Mesendoderm (in vitro differentiated cells): ENCODE measurements at regions not wholly inside any gene's neighbourhood (a gene's known extent, or its start where the extent isn't known, plus 50 kb on each side); places are given as distances from the start of the nearest gene placed in this dataset.
A peak's percentile ranks its signal among the peaks of the same experiment; 100 is the strongest.

Source experiments
- DNase-seq: peaks from one replicate; pipeline ENCODE4 v3.0.0; 2013
- H2AK5ac ChIP-seq: 2 replicates; pipeline ENCODE4 v1.6.1; 2013; ENCODE audit warnings: low read length, inconsistent platforms
- H2BK120ac ChIP-seq: 2 replicates; pipeline ENCODE4 v1.6.1; 2013; ENCODE audit warnings: low read depth, mild to moderate bottlenecking, low read length, moderate library complexity, mixed read lengths
- H2BK15ac ChIP-seq: replicated peaks from 2 replicates; pipeline ENCODE4 v1.6.1; 2013; ENCODE audit warnings: low read depth, mild to moderate bottlenecking, moderate library complexity
- H2BK5ac ChIP-seq: 2 replicates; pipeline ENCODE4 v1.6.1; 2013; ENCODE audit warnings: low read length, inconsistent platforms
- H3K18ac ChIP-seq: 2 replicates; pipeline ENCODE4 v1.6.1; 2013; ENCODE audit warnings: mild to moderate bottlenecking, low read length, mixed read lengths
- H3K23ac ChIP-seq: one replicate; pipeline ENCODE4 v1.6.1; 2013; ENCODE audit warnings: low read length
- H3K27ac ChIP-seq: 2 replicates; pipeline ENCODE4 v1.5.1; 2013; ENCODE audit warnings: low read depth, mild to moderate bottlenecking, inconsistent platforms, low read length, moderate library complexity
- H3K27me3 ChIP-seq: 2 replicates; pipeline ENCODE4 v1.6.1; 2013; ENCODE audit warnings: low read length, control low read depth, mild to moderate bottlenecking, inconsistent platforms; ENCODE audit not compliant: insufficient read depth, poor library complexity
- H3K36me3 ChIP-seq: 2 replicates; pipeline ENCODE4 v1.6.1; 2013; ENCODE audit warnings: low read length, inconsistent platforms; ENCODE audit not compliant: control insufficient read depth, insufficient read depth
- H3K4ac ChIP-seq: one replicate; pipeline ENCODE4 v1.6.1; 2013; ENCODE audit warnings: low read depth, mild to moderate bottlenecking, low read length, moderate library complexity
- H3K4me1 ChIP-seq: 2 replicates; pipeline ENCODE4 v1.6.1; 2013; ENCODE audit warnings: low read depth, low read length, inconsistent platforms; ENCODE audit not compliant: control insufficient read depth
- H3K4me2 ChIP-seq: 2 replicates; pipeline ENCODE4 v1.6.1; 2013; ENCODE audit warnings: low read length
- H3K4me3 ChIP-seq: 2 replicates; pipeline ENCODE4 v1.5.1; 2013; ENCODE audit warnings: mild to moderate bottlenecking, low read length
- H3K56ac ChIP-seq: one replicate; pipeline ENCODE4 v1.6.1; 2013; ENCODE audit warnings: low read length
- H3K79me1 ChIP-seq: 2 replicates; pipeline ENCODE4 v1.6.1; 2013; ENCODE audit warnings: low read length, inconsistent platforms
- H3K79me2 ChIP-seq: 2 replicates; pipeline ENCODE4 v1.6.1; 2013; ENCODE audit warnings: mild to moderate bottlenecking, low read length; ENCODE audit not compliant: control insufficient read depth, insufficient read depth
- H3K9ac ChIP-seq: 2 replicates; pipeline ENCODE4 v1.6.1; 2013; ENCODE audit warnings: low read length, inconsistent platforms
- H4K5ac ChIP-seq: one replicate; pipeline ENCODE4 v1.6.1; 2013; ENCODE audit warnings: low read length
- H4K8ac ChIP-seq: one replicate; pipeline ENCODE4 v1.6.1; 2013; ENCODE audit warnings: low read depth, mild to moderate bottlenecking, control low read depth, low read length, moderate library complexity
- WGBS: extraction: QIAGEN DNeasy Blood & Tissue Kit; methylation state at CpG from one replicate; pipeline ENCODE4 v1.1.7; 2013; ENCODE audit warnings: low lambda C conversion rate, missing lambda C conversion rate; ENCODE audit not compliant: insufficient coverage; ENCODE audit errors: extremely low coverage; 5-methylcytosine and 5-hydroxymethylcytosine counted together

DNA sequence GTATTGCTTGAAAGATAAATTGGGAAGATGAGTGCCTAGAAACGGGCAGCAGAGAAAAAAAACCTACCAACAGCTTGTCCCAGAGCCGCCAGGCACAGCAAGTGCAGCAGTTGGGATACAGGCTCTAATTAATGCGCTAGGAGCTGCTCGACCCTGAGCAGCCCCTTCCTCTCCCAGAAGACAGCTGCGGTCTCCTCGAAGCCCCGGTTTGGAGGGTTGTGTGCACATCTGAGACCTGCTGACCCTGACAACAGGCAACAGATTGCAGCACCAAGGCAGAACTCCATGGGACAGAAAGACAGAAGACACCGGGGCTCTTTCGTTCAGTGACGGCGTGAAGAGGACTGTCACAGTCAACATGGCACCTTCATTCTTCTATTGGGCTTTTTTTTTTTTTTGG lies 101.4 kb downstream of the TSEN15 start:
- Histone ChIP-seq H3K9ac (no peak overlapping the region), H3K18ac (no peak overlapping the region), H3K4ac (no peak overlapping the region), H3K79me1 (no peaks in the 10 kb centered on the region), H3K36me3 (no peaks in the 10 kb centered on the region), H3K4me1 (peaks cover 13% of the 10 kb centered on the region), H4K8ac (no peak overlapping the region), H2BK120ac (no peak overlapping the region), H3K27ac (no peak overlapping the region), H2BK5ac (no peak overlapping the region), H3K4me3 (no peak overlapping the region), H2AK5ac (no peak overlapping the region), H3K79me2 (no peaks in the 10 kb centered on the region), H3K4me2 (no peak overlapping the region), H3K27me3 (no peaks in the 10 kb centered on the region), H2BK15ac (no peak overlapping the region), H3K56ac (no peak overlapping the region), H3K23ac (no peak overlapping the region), H4K5ac (no peak overlapping the region)
- DNase-seq: no peak
- WGBS: no CpG with 5 or more reads among the region's 11 CpGs

DNA sequence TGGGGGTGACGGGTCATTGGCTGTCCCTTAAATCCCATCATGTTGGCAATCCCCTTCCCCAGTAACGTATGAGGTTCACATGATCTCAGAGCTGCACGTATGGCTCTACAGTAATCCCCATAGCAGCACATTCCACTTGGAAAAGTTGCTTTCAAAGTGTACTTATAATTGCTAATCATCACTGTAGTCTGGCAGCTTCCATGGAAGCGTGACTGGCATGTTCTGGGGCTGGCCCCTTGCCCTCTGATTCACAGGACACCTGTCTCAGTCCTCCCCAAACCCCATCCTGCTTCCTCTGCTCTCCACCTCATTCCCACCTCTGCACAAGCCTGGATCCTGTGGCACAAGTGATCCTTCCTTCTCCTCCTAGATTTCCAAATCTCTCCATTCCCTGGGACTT lies 102.2 kb downstream of the TSEN15 start:
- no peak overlapping the region for H4K5ac ChIP-seq
- H3K9ac ChIP-seq: no peak overlapping the region
- no peak overlapping the region for H3K56ac ChIP-seq
- no CpG with 5 or more reads among the region's 4 CpGs for WGBS
- H3K4me3 ChIP-seq: no peak overlapping the region
- no peaks in the 10 kb centered on the region for H3K36me3 ChIP-seq
- H3K79me2 ChIP-seq: no peaks in the 10 kb centered on the region
- no peak overlapping the region for H2AK5ac ChIP-seq
- no peak overlapping the region for H2BK120ac ChIP-seq
- no peak overlapping the region for H3K18ac ChIP-seq
- H2BK15ac ChIP-seq: no peak overlapping the region
- H3K79me1 ChIP-seq: no peaks in the 10 kb centered on the region
- no peak overlapping the region for H4K8ac ChIP-seq
- H2BK5ac ChIP-seq: no peak overlapping the region
- H3K4ac ChIP-seq: no peak overlapping the region
- H3K4me1 ChIP-seq: peaks cover 13% of the 10 kb centered on the region
- no peaks in the 10 kb centered on the region for H3K27me3 ChIP-seq
- no peak for DNase-seq
- no peak overlapping the region for H3K27ac ChIP-seq
- H3K4me2 ChIP-seq: no peak overlapping the region
- H3K23ac ChIP-seq: no peak overlapping the region

DNA sequence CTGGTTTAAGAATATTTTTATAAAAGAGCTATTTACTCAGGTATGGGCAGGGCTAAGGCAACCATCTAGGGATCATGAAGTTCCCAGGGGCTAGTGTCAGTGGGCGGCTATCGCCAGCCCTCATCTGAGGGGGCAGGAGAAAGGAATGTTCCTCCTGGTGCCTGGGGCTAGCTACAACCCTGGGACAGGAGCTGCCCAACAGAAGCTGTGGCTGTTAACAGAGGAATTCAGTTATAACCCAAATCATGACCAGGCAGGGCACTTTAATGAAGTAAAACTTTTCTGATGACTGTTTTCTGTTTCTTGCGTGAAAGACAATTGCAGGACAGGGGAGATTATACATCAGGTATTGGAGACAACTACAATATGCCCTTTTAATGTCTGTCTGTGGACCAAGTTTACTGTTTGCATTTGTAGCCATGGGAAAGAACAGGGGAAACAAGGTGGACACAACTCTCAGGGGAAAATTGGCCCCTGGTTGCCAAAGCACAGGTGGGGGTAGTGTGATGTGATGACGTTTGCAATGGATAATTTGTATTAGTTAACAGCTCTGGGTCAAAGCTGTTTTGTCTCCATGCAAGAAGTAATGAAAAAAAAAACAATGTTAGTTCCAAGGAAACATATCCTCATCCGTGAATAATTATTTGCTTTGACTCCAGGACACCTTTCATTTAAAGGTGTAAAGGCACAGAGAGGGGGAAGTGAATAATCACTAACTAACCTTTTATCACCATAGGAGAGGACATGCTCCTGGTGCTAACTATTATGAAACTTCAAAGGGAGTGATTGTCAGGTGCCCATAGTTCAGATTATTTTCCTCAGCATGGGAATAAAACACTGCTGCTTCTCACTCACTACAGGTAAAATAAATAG lies 105.2 kb downstream of the TSEN15 start:
- Histone ChIP-seq H3K79me2 (no peaks in the 10 kb centered on the region), H3K4ac (no peak overlapping the region), H4K8ac (peak overlapping the region; percentile 93), H3K4me1 (peaks cover 15% of the 10 kb centered on the region), H3K4me3 (no peak overlapping the region), H3K79me1 (no peaks in the 10 kb centered on the region), H2BK120ac (no peak overlapping the region), H2AK5ac (no peak overlapping the region), H3K27ac (peak overlapping the region; percentile 22), H3K4me2 (no peak overlapping the region), H3K9ac (no peak overlapping the region), H3K18ac (peak overlapping the region; percentile 45), H4K5ac (no peak overlapping the region), H3K27me3 (no peaks in the 10 kb centered on the region), H3K23ac (no peak overlapping the region), H3K56ac (no peak overlapping the region), H2BK15ac (no peak overlapping the region), H2BK5ac (no peak overlapping the region), H3K36me3 (no peaks in the 10 kb centered on the region)
- WGBS: no CpG with 5 or more reads among the region's 5 CpGs
- peak; percentile 77 for DNase-seq

DNA sequence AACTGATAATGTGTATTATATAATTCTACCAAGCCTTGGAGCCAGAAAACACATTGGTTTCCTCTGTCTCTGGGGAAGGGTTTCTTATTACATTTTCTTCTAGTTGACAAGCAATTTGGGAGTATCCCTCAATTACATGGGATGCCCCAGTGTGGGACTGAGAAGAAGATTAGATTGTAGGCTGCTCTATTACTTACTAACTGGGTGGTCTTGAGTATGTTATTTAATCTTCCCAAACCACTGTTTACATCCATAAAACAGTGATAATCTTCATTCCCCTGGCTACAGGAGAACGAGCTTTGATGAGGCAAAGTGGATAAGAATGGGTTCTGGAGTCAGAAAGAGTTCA lies 105.8 kb downstream of the TSEN15 start:
- H3K4ac ChIP-seq: no peak overlapping the region
- no peaks in the 10 kb centered on the region for H3K79me1 ChIP-seq
- H3K27ac ChIP-seq: no peak overlapping the region
- H3K56ac ChIP-seq: no peak overlapping the region
- no peaks in the 10 kb centered on the region for H3K36me3 ChIP-seq
- WGBS: no CpG with 5 or more reads among the region's 1 CpG
- H4K5ac ChIP-seq: no peak overlapping the region
- H4K8ac ChIP-seq: no peak overlapping the region
- H3K4me2 ChIP-seq: no peak overlapping the region
- H3K9ac ChIP-seq: no peak overlapping the region
- H2BK120ac ChIP-seq: no peak overlapping the region
- H3K18ac ChIP-seq: no peak overlapping the region
- no peak overlapping the region for H3K4me3 ChIP-seq
- H2BK15ac ChIP-seq: no peak overlapping the region
- H3K79me2 ChIP-seq: no peaks in the 10 kb centered on the region
- H3K27me3 ChIP-seq: no peaks in the 10 kb centered on the region
- H2BK5ac ChIP-seq: no peak overlapping the region
- H3K4me1 ChIP-seq: peaks cover 15% of the 10 kb centered on the region
- H3K23ac ChIP-seq: no peak overlapping the region
- DNase-seq: peak; percentile 77
- H2AK5ac ChIP-seq: no peak overlapping the region

DNA sequence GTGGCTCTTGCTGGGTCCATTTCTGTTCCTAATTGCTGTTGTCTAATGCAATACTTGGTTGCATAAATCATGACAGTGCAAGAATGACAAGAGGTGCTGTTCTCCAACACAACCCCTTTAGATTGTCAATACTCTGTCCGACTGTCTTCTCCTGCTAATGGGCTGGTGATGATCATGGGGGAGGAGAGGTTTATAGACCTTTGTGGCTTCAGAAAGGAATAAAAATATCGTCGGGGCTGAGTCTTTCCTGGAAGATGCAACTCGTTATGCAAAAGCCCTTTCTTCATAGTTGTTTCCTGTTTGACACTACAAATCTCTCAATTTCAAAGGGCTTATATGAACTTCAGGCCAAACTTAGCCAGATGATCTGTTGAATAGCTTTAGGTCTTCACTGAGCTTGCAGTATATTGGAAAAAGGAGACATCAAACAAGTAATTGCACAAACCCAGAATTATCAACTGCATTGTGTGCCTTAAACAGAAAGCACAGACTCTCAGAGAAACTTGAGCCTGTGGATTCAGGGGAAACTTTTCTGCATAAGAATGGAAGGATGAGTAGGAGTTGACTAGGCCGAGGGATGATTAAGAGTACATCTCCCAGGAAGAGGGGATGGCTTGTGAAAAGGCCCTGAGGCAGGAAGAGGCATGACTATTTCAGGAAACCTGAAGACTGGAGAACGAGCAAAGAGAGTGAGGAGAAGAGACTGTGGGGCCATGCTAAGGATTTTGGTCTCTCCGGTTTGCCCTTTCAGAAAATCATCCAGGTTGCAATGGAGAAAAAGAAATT lies 107.6 kb downstream of the TSEN15 start:
- Histone ChIP-seq H3K9ac (no peak overlapping the region), H3K18ac (no peak overlapping the region), H3K4me2 (no peak overlapping the region), H4K8ac (no peak overlapping the region), H2BK120ac (no peak overlapping the region), H3K27ac (no peak overlapping the region), H2BK15ac (peak overlapping the region; percentile 39), H3K23ac (no peak overlapping the region), H3K79me2 (no peaks in the 10 kb centered on the region), H3K79me1 (no peaks in the 10 kb centered on the region), H3K27me3 (no peaks in the 10 kb centered on the region), H3K4me3 (no peak overlapping the region), H4K5ac (no peak overlapping the region), H3K56ac (no peak overlapping the region), H3K4me1 (peaks cover 12% of the 10 kb centered on the region), H2BK5ac (no peak overlapping the region), H2AK5ac (no peak overlapping the region), H3K36me3 (no peaks in the 10 kb centered on the region), H3K4ac (no peak overlapping the region)
- DNase-seq: peak; percentile 46
- WGBS: no CpG with 5 or more reads among the region's 7 CpGs
